ENCODE measurements at regions not wholly inside any gene's neighbourhood (a gene's known extent, or its start where the extent isn't known, plus 50 kb on each side); places are given as distances from the start of the nearest gene placed in this dataset.

GRCh38 chr4:155552180-155552579, 114.5 kb upstream of the GUCY1A1 start:
- DNase-seq (ENCODE audit: low read depth): peak; percentile 89

- peak; percentile 46 for DNase-seq (ENCODE audit: low read depth)
Observed at GRCh38 chr4:155548173-155548572, 118.5 kb upstream of the GUCY1A1 start.

- DNase-seq (ENCODE audit: low read depth): no peak
Observed at GRCh38 chr4:155546451-155546850, 120.2 kb upstream of the GUCY1A1 start.

- no peak for DNase-seq (ENCODE audit: low read depth)
Observed at GRCh38 chr4:155545456-155545855, 121.2 kb upstream of the GUCY1A1 start.

- no peak for DNase-seq (ENCODE audit: low read depth)
Observed at GRCh38 chr4:155544547-155544946, 122.1 kb upstream of the GUCY1A1 start.

- DNase-seq (ENCODE audit: low read depth): peak; percentile 80
Observed at GRCh38 chr4:155543126-155543765, 123.4 kb upstream of the GUCY1A1 start.

GRCh38 chr4:155542415-155542814, 124.2 kb upstream of the GUCY1A1 start:
- DNase-seq (ENCODE audit: low read depth): no peak

GRCh38 chr4:155541716-155542115, 124.9 kb upstream of the GUCY1A1 start:
- DNase-seq (ENCODE audit: low read depth): peak; percentile 22

- no peak for DNase-seq (ENCODE audit: low read depth)
Observed at GRCh38 chr4:155540698-155541097, 126.0 kb upstream of the GUCY1A1 start.

GRCh38 chr4:155539746-155540145, 126.9 kb upstream of the GUCY1A1 start:
- no peak for DNase-seq (ENCODE audit: low read depth)

GRCh38 chr4:155535802-155536454, 130.7 kb upstream of the GUCY1A1 start:
- DNase-seq (ENCODE audit: low read depth): no peak

- DNase-seq (ENCODE audit: low read depth): no peak
Observed at GRCh38 chr4:155532373-155533085, 134.1 kb upstream of the GUCY1A1 start.

- no peak for DNase-seq (ENCODE audit: low read depth)
Observed at GRCh38 chr4:155530857-155531256, 135.8 kb upstream of the GUCY1A1 start.

GRCh38 chr4:155530290-155530689, 136.4 kb upstream of the GUCY1A1 start:
- no peak for DNase-seq (ENCODE audit: low read depth)

- no peak for DNase-seq (ENCODE audit: low read depth)
Observed at GRCh38 chr4:155529716-155530115, 136.9 kb upstream of the GUCY1A1 start.

GRCh38 chr4:155529272-155529671, 137.4 kb upstream of the GUCY1A1 start:
- DNase-seq (ENCODE audit: low read depth): peak; percentile 53

- DNase-seq (ENCODE audit: low read depth): peak; percentile 52
Observed at GRCh38 chr4:155526452-155527169, 140.0 kb upstream of the GUCY1A1 start.

- DNase-seq (ENCODE audit: low read depth): no peak
Observed at GRCh38 chr4:155524926-155525455, 141.7 kb upstream of the GUCY1A1 start.

GRCh38 chr4:155523358-155523757, 143.3 kb upstream of the GUCY1A1 start:
- DNase-seq (ENCODE audit: low read depth): no peak

- peak; percentile 53 for DNase-seq (ENCODE audit: low read depth)
Observed at GRCh38 chr4:155522201-155522600, 144.4 kb upstream of the GUCY1A1 start.

GRCh38 chr4:155521382-155521781, 144.6 kb upstream of the MAP9 start:
- DNase-seq (ENCODE audit: low read depth): no peak

GRCh38 chr4:155515444-155516075, 138.8 kb upstream of the MAP9 start:
- DNase-seq (ENCODE audit: low read depth): no peak
